SK-N-MC (cell line): ENCODE measurements at regions not wholly inside any gene's neighbourhood (a gene's known extent, or its start where the extent isn't known, plus 50 kb on each side); places are given as distances from the start of the nearest gene placed in this dataset.

Source experiments
- EZH2 ChIP-seq: fragments of 200-600 bp; sonication (generic); IDR thresholded peaks from one replicate; pipeline ENCODE4 v1.6.1; 2017; ENCODE audit warnings: antibody characterized with exemption
- POLR2AphosphoS5 ChIP-seq: IDR thresholded peaks from 2 replicates; pipeline ENCODE4 v1.6.1; 2012; ENCODE audit warnings: mild to moderate bottlenecking, low read depth, low read length, borderline replicate concordance

DNA sequence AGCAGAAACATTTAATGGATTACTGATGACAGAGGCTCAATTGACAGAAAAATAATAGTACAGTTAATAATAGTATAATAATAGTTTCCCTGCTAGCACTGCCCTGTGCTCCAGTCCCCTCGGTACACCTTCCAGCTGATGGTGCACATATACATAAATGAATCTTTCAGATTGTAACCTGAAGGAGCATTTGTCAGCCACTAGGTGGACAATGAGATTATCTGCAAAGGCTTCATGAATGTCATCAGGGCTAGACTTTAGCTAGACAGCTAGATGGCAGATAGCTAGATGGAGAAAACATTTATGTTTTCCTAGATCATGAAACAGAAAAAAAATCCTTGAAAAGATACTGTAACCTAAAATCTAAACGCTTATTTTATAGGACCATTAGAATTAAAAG lies 304.4 kb upstream of the SMC2 start:
- TF ChIP-seq POLR2AphosphoS5 (no peak), EZH2 (no peak)
